ENCODE measurements at regions not wholly inside any gene's neighbourhood (a gene's known extent, or its start where the extent isn't known, plus 50 kb on each side); places are given as distances from the start of the nearest gene placed in this dataset.

GRCh38 chr6:78489874-78490273, 377.5 kb upstream of the IRAK1BP1 start:
- in situ Hi-C loops (cut with MboI), result no loop called here
- no peaks in the 10 kb centered on the region for H4K20me1 ChIP-seq (replicated peaks; ENCODE audit: control insufficient read depth, insufficient read depth, low read length)
- WGBS (ENCODE audit: insufficient coverage, low coverage, missing lambda C conversion rate), result 0% methylated on average over 1 of the region's 1 CpG
- ChIA-PET CTCF (ENCODE audit: low intra/inter-chr PET ratio) (no interaction called here), POLR2A (no interaction called here)
- no peak overlapping the region for H2AFZ ChIP-seq (ENCODE audit: low read depth, low read length)
- ATAC-seq (no peak), FAIRE-seq (no peak), DNase-seq (ENCODE audit: extremely low read depth in 1 of 4, low spot score in 3 of 4) (no peak)
- H3K4me2 ChIP-seq (ENCODE audit: insufficient read depth, low read length), result no peak overlapping the region
- H3K9me3 ChIP-seq (replicated peaks; ENCODE audit: control insufficient read depth, insufficient read depth, low read depth, low read length), result no peaks in the 10 kb centered on the region
- TF ChIP-seq BHLHE40 (IDR thresholded peaks at IDR 0.05; ENCODE audit: low read length), result no peak
- TF ChIP-seq FOXK1 (CRISPR knock-in tag; IDR thresholded peaks at IDR 0.05; ENCODE audit: borderline replicate concordance), result no peak
- no peak for TF ChIP-seq ZNF3 (CRISPR knock-in tag; IDR thresholded peaks at IDR 0.05)
- TF ChIP-seq ZNF75A (CRISPR knock-in tag; IDR thresholded peaks at IDR 0.05), result no peak
- no peak for TF ChIP-seq NFIX (CRISPR knock-in tag; IDR thresholded peaks at IDR 0.05; ENCODE audit: low read depth)
- no peak for TF ChIP-seq TFAM (CRISPR knock-in tag; conservative IDR thresholded peaks at IDR 0.05)
- TF ChIP-seq BACH1 (tag; IDR thresholded peaks at IDR 0.05), result no peak
- no peak for TF ChIP-seq U2AF1 (optimal IDR thresholded peaks at IDR 0.05; ENCODE audit: low read depth, low read length)
- no peak for TF ChIP-seq NFATC3 (IDR thresholded peaks at IDR 0.05)
- no peak for TF ChIP-seq CLOCK (CRISPR knock-in tag; IDR thresholded peaks at IDR 0.05; ENCODE audit: borderline replicate concordance)
- TF ChIP-seq CREB5 (CRISPR knock-in tag; IDR thresholded peaks at IDR 0.05), result no peak
- TF ChIP-seq DIDO1 (tag; IDR thresholded peaks at IDR 0.05; ENCODE audit: low read depth), result no peak
- no peak for TF ChIP-seq CBFA2T2 (conservative IDR thresholded peaks at IDR 0.05)
- TF ChIP-seq CREB3L1 (IDR thresholded peaks at IDR 0.05; ENCODE audit: borderline replicate concordance, low read depth), result no peak
- no peak for TF ChIP-seq ZC3H8 (IDR thresholded peaks at IDR 0.05)
- no peak for TF ChIP-seq CREM (IDR thresholded peaks at IDR 0.05; ENCODE audit: low read depth)
- TF ChIP-seq MXI1 (IDR thresholded peaks at IDR 0.05; ENCODE audit: low read depth, low read length), result no peak
- TF ChIP-seq SIX5 (IDR thresholded peaks at IDR 0.05; ENCODE audit: borderline replicate concordance in 1 of 2, insufficient read depth in 1 of 2, low read depth in 1 of 2, low read length in 2 of 2), result no peak
- H3K36me3 ChIP-seq (ENCODE audit: control insufficient read depth, insufficient read depth, low read length), result no peaks in the 10 kb centered on the region
- intact Hi-C loops (cut with micrococcal nuclease), result no loop called here
- no peaks in the 10 kb centered on the region for H3K4me1 ChIP-seq (replicated peaks in 1 of 2; ENCODE audit: control insufficient read depth in 2 of 2, insufficient read depth in 2 of 2, low read length in 2 of 2)
- H3K4me3 ChIP-seq, result no peak overlapping the region
- no TSS peak for BruUV-seq (replicated peaks)
- no peaks in the 10 kb centered on the region for H3K79me2 ChIP-seq (ENCODE audit: control insufficient read depth, insufficient read depth, low read length)
- no peak overlapping the region for H3K27ac ChIP-seq (ENCODE audit: extremely low read depth, low read depth, low read length)
- H3K9ac ChIP-seq (ENCODE audit: insufficient read depth in 1 of 2, low read depth in 2 of 2, low read length in 2 of 2), result no peak overlapping the region
- no peaks in the 10 kb centered on the region for H3K27me3 ChIP-seq (ENCODE audit: control insufficient read depth in 2 of 2, insufficient read depth in 2 of 2, low read length in 2 of 2)
- H3K9me1 ChIP-seq (ENCODE audit: control insufficient read depth, insufficient read depth, low read length), result no peaks in the 10 kb centered on the region

All from K562 (cell line).